Neural cell (in vitro differentiated cells): ENCODE measurements at regions not wholly inside any gene's neighbourhood (a gene's known extent, or its start where the extent isn't known, plus 50 kb on each side); places are given as distances from the start of the nearest gene placed in this dataset.

ENCODE experiments used
- EZH2 ChIP-seq: fragments of 200-600, 300-800 bp; shearing (Covaris generic), sonication (generic); IDR thresholded peaks from 2 replicates; pipeline ENCODE4 v1.6.1; 2014; ENCODE audit warnings: antibody characterized with exemption, low read length, borderline replicate concordance, mild to moderate bottlenecking; ENCODE audit not compliant: insufficient read depth, poor library complexity, severe bottlenecking
- MXI1 ChIP-seq: fragments of 450-650 bp; conservative IDR thresholded peaks from 2 replicates; pipeline ENCODE4 v1.6.1; 2014; ENCODE audit warnings: antibody characterized with exemption, mild to moderate bottlenecking; ENCODE audit not compliant: poor library complexity, severe bottlenecking
- POLR2AphosphoS5 ChIP-seq: IDR thresholded peaks from 2 replicates; pipeline ENCODE4 v1.6.1; 2012
- TF ChIP-seq, protein P1 (sequence below): fragments of 450-650 bp; IDR thresholded peaks from 2 replicates; pipeline ENCODE4 v1.5.1; 2014; ENCODE audit warnings: antibody characterized with exemption, mild to moderate bottlenecking, moderate library complexity; ENCODE audit not compliant: poor library complexity, severe bottlenecking

DNA sequence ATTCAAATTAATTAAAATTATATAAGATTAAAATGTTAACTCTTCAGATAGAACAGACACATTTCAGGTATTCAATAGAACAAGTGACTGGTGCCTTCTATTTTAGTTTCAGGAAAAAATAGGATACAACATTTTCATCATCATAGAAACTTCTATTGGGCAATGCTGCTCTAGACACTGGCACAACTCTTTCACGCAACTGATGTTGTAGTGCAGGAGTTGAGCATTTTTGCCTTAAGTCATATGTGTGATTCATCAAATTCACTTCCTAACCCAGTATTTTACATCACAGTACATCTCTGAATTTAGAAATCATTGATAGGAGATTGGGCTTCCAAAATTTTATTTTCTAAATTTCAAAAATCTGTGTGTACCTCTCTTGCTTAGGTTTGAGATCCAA lies 215.4 kb upstream of the DIO2 start:
- TF ChIP-seq, protein P1, sequence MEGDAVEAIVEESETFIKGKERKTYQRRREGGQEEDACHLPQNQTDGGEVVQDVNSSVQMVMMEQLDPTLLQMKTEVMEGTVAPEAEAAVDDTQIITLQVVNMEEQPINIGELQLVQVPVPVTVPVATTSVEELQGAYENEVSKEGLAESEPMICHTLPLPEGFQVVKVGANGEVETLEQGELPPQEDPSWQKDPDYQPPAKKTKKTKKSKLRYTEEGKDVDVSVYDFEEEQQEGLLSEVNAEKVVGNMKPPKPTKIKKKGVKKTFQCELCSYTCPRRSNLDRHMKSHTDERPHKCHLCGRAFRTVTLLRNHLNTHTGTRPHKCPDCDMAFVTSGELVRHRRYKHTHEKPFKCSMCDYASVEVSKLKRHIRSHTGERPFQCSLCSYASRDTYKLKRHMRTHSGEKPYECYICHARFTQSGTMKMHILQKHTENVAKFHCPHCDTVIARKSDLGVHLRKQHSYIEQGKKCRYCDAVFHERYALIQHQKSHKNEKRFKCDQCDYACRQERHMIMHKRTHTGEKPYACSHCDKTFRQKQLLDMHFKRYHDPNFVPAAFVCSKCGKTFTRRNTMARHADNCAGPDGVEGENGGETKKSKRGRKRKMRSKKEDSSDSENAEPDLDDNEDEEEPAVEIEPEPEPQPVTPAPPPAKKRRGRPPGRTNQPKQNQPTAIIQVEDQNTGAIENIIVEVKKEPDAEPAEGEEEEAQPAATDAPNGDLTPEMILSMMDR = no peak
- TF ChIP-seq EZH2 = no peak
- no peak for TF ChIP-seq POLR2AphosphoS5
- TF ChIP-seq MXI1 = no peak
